HG03460 (cell line): ENCODE measurements at regions not wholly inside any gene's neighbourhood (a gene's known extent, or its start where the extent isn't known, plus 50 kb on each side); places are given as distances from the start of the nearest gene placed in this dataset.

Experiments used
- ATAC-seq: cut with Tn5 transposase; IDR thresholded peaks from one replicate; pipeline ENCODE4 v1.9.1; 2021; ENCODE audit not compliant: unreplicated experiment

GRCh38 chr16:62967163-62967562, 930.9 kb upstream of the CDH8 start:
- ATAC-seq: no peak

- ATAC-seq: no peak
Measured at GRCh38 chr16:62966626-62967025, 930.4 kb upstream of the CDH8 start.

GRCh38 chr16:62965831-62966230, 929.6 kb upstream of the CDH8 start:
- ATAC-seq: no peak

- ATAC-seq: no peak
Measured at GRCh38 chr16:62963846-62964245, 927.6 kb upstream of the CDH8 start.

GRCh38 chr16:62955033-62955349, 918.8 kb upstream of the CDH8 start:
- ATAC-seq: no peak

- ATAC-seq: no peak
Measured at GRCh38 chr16:62954144-62955032, 918.1 kb upstream of the CDH8 start.

GRCh38 chr16:62950351-62950750, 914.1 kb upstream of the CDH8 start:
- ATAC-seq: no peak

- ATAC-seq: no peak
Measured at GRCh38 chr16:62940569-62940968, 904.3 kb upstream of the CDH8 start.

- no peak for ATAC-seq
Measured at GRCh38 chr16:62939687-62940086, 903.4 kb upstream of the CDH8 start.

- no peak for ATAC-seq
Measured at GRCh38 chr16:62933929-62934328, 897.7 kb upstream of the CDH8 start.

- no peak for ATAC-seq
Measured at GRCh38 chr16:62929593-62929992, 893.4 kb upstream of the CDH8 start.

GRCh38 chr16:62927122-62927521, 890.9 kb upstream of the CDH8 start:
- ATAC-seq: no peak

GRCh38 chr16:62926121-62926801, 890.0 kb upstream of the CDH8 start:
- no peak for ATAC-seq

- ATAC-seq: no peak
Measured at GRCh38 chr16:62921904-62922303, 885.7 kb upstream of the CDH8 start.

GRCh38 chr16:62913924-62914323, 877.7 kb upstream of the CDH8 start:
- ATAC-seq: no peak

GRCh38 chr16:62913333-62913732, 877.1 kb upstream of the CDH8 start:
- no peak for ATAC-seq

GRCh38 chr16:62909597-62909996, 873.4 kb upstream of the CDH8 start:
- ATAC-seq: no peak

GRCh38 chr16:62907562-62907961, 871.3 kb upstream of the CDH8 start:
- no peak for ATAC-seq

- ATAC-seq: no peak
Measured at GRCh38 chr16:62903961-62904502, 867.8 kb upstream of the CDH8 start.

- no peak for ATAC-seq
Measured at GRCh38 chr16:62899737-62900136, 863.5 kb upstream of the CDH8 start.

- ATAC-seq: no peak
Measured at GRCh38 chr16:62889097-62889496, 852.9 kb upstream of the CDH8 start.

GRCh38 chr16:62883509-62883908, 847.3 kb upstream of the CDH8 start:
- ATAC-seq: no peak
